HG03095 (cell line): ENCODE measurements at regions not wholly inside any gene's neighbourhood (a gene's known extent, or its start where the extent isn't known, plus 50 kb on each side); places are given as distances from the start of the nearest gene placed in this dataset.

Experiments
- ATAC-seq: cut with Tn5 transposase; IDR thresholded peaks from one replicate; pipeline ENCODE4 v1.9.1; 2021; ENCODE audit warnings: moderate library complexity; ENCODE audit not compliant: unreplicated experiment

DNA sequence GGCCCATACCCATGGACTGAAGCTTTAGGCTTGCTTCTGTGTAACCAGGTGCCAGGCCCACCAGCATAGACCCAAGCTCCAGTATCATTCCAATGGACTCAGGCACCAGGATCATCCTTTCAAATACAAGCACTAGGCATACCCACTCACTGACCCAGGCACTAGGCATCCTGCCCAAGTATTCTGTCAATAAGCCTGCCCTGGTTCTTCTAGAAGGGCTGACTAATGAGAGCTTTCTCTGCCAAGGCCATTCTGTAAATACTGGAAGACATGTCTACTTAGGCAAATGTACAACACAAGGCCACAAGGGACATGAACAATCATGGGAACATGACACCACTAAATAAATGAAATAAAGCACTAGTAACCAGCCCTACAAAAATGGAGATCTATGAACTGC is 352.2 kb downstream of the FSCB start:
- ATAC-seq = no peak

DNA sequence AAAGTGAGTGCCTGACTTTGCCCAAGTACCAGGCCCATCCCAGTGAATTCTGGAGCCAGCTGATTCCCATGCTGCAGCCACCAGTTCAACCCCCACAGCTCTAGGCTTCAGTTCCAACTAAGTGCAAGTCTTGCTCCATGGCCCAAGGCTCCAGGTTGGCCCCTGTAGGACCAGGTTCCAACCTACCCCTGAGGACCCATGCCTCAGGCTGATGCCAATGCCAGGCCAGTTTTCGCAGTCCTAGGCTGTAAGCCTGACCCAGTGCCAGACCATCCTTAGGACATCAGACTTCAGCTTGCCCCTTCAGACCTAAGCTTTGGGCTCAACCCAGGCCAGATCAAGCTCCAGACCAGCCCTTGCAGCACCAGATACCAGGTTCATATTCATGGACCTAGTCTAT is 352.6 kb downstream of the FSCB start:
- no peak for ATAC-seq

DNA sequence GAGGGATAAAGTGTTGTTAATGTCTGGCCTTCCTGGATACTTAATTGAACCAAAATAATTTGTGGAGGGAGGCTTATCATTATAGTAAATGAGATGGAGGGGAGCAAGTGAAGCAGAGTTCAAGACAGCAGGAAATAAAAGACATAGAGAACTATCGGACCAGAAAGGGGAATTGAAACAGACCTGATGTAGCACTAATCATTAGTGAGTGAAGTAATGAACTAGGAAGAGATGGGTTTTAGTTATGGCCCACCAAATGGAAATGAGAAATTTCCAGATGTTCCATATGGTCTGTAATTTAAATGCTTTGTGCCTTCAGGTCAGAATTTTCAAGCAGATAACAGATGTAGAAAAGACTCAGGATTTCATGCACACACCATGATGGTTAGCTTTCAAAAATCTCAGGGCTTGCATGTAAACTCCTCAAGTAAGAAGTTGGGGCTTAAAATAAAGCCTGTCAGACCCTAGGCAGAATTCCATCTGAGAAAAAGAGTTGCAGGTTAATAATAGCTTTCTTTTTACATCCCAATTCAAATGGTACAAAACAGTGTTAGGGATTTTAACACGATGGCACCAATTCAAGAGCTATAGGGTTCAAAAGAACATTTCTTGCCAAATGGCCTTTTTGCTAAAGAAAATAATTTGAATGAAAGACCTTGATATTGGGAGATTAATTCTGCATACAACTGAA is 355.8 kb downstream of the FSCB start:
- no peak for ATAC-seq

DNA sequence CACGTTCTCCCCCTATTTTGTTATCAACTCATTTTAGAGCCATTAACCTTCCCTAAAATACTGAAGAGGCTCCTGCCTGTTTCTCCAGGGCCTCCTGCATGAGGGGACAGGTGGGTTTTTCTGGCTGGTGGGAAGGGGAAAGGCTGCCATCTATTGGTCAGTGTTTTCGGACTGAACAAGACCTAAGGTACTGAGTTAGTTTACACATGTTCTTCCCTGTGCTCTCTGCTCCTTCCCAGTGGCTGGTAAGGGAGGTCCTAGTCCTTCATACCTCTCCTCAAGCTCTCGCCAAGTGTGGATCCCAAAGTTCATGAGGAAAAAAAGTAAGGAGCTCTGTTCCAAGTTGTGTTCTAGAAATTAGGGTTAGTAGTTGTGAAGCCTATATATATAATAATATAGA is 357.5 kb downstream of the FSCB start:
- ATAC-seq = no peak

DNA sequence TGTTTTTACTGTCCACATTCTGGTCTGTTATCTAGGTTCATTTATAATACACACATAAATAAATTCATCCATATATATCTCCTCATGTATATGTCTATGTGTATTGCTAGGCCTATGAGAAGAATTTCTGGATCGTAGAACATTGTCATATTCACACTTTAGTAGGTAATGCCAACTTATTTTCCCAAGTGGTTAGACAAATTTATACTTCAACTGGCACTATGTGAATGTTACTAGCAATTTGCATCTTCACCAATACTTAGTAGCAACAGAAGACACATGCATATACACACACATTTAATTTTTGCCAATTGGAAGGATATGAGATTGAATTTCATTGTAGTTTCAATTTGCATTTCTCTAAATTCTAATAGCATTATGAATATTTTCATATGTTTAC is 365.1 kb downstream of the FSCB start:
- no peak for ATAC-seq

DNA sequence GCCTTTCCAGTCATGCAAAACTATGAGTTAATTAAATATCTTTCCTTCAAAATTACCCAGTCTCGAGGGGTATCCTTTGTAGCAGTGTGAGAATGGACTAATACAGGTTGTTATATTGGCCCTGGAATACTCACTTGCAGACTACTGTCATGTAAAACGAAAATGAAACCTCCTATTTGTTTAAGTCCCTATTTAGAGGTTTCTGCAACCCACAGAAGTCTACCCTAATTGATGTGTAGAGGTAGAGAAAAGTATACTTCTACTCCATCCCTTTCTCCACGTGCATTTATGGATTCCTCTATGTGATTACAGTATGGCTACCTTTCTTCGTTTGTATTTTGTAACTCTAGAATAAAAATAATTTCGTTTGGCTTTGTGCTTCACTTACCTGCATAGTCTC is 371.1 kb downstream of the FSCB start:
- no peak for ATAC-seq

DNA sequence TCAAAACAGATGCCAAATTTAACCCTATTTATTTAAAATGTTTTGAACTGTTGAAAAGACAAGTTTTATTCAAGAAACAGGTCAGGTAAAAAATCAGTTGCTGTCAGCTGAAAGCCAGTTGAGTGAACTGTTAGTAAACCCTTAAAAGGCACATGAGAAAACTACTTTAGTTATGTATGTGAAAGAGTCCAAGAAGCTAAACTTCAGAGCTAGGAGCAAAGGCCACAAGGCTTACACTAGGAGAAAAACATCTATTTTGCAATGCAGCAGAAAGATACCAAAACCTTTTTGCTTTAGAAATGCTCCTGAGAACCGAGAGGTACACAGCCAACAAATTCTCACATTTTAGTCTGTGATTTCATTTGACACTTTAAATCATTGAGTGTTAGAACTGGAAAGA is 375.2 kb downstream of the FSCB start:
- ATAC-seq = no peak

DNA sequence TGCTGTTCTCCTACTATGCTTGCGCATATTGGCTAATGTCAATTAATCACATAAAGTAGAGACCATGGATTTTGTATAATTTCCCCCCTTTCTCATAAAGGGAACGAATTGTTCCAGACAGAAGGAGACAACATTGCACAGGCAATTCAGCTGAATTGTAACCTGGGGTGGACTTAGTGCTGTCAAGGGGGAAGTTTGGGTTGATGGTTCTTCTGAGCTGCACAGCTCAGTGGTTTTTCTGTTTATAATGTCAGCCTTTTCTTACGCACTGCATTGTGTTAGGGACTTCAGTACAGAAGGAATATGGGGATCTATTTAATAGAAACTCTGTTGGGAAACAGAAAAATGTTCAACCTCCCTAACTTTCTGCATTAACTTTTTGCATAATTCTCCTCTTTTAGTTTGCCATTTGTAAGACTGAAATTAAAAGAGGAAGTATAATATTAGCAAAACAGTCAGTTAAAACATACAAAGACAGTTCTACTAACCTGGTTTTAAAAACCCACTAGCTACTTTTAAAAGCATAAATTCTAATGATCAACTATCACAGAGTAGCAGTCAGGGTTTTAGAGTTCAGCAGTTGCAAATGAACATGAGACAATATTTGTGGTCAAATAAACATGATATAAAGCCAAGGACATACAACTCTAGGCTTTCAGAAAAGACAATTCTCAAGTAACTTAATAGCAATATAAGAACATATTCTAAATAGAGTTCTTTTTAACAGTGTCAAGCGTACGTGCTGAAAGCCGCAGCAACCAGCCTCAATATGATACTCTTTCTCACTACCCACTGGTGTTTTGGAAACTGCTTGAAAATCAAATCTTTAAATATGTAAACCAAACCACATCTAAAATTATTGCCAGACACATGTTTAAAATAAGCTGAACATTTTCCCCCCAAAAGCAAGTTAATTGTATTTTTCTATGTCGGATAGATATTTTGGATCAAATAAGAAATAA is 393.0 kb downstream of the FSCB start:
- ATAC-seq = no peak

DNA sequence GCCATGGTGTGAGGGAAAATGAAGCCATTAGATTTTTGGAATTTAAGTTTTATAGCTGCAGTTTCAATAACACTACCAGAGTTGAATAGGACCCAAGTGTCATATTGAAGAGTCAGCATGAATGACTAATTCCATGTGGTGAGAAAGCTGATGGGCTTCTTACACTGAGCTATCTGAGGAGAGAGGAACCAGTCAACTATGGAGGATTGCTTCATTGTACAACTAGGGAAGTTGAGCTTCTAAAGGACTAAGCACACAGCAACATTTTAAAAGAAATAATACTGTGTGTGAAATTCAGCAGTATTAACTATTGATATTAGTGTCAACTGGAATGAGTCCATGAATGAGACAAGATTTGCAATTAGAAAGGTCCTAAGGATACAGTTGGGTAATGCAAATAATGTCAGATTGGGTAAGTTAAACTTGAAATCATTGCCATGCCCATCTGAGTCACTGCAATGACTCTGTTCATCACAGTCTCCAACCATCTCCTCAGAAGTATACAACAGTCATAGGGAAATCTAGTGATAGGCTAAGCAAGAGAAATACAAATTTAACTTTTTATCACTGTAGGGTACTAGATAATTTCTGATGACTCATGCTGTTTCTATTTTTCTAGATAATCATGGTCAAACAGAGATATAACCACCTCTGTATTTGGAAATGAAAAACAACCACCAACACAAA is 394.2 kb downstream of the FSCB start:
- ATAC-seq = no peak

DNA sequence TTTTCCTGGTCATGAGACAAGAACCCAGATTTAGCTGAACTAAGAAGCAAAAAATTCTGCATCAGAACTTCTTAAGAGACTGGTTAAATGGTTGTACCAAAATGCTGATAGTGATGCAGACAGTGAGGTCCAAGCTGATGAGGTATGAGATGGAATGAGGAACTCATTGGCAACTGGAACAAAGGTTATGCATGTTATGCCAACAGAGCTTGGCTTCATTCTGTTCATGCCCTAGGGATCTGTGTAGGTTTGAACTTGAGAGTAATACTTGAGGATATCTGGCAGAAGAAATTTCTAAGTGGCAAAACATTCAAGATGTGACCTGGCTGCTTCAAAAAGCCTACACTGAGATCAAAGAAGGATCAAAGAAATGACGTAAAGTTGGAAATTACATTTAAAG is 398.0 kb downstream of the FSCB start:
- ATAC-seq = no peak

DNA sequence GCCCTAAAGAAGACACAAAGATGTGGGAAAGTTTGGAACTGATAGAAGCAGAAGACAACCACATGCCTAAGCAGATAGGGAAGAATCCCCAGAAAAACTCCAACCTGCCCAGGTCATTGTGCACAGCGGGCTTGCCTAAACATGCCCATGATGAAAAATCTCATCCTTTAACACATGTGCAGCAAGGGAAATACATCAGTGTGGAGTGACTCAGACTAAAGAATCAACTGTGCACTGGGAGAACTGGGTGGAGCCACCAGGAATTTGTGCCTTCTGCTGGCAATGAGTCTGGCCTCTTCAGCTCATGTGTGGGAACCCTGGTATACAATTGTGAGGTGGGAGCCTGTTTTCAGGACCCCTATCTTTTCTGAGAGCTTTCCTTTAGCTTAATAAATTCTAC is 398.5 kb downstream of the FSCB start:
- no peak for ATAC-seq

DNA sequence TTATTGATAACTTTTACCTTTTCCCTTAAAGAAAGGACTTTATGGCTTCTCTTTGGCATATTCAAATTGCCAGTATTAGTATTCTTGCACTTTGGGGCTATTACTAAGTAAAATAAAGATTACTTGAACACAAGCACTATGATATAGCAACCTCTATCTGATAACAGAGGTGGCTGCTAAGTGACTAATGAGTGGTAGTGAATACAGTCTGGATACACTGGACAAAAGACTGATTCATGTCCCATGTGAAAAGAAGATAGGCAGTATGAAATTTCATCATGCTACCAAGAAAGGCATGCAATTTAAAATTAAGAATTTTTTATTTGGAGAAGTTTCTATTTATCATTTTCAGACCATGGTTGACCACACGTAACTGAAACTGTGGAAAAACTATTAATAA is 399.9 kb downstream of the FSCB start:
- no peak for ATAC-seq

DNA sequence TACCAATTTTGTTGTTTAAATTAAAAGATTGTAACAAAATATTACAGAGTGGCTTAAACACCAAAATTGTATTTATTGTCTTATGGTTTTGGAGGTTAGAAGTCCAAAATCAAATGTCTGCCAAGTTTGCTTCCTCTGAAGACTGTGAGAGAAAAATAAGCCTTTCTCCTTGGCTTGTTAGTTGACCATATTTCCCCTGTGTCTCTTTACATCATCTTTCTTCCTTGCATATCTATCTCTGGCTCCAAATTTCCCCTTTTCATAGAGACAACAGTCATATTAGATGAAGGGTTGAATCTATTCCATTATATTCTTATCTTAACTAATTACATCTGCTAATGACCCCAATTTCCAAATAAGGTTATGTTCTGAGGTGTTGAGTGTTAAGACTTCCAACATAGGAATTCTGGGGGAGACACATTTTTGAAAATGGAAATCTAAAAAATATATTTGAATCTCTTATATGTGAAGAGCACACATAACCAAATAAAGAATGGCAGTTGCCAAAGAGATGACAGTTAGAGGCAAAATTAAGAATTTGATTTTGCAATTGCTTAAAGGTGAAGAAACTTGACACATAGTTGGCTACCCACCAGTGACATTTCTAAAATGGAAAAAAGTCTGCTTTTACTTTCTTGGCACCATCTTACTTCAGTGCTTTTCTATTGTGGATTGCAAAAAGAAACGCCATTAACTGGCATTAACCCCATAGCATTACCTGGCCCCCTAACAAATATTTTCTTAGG is 407.2 kb downstream of the FSCB start:
- no peak for ATAC-seq

DNA sequence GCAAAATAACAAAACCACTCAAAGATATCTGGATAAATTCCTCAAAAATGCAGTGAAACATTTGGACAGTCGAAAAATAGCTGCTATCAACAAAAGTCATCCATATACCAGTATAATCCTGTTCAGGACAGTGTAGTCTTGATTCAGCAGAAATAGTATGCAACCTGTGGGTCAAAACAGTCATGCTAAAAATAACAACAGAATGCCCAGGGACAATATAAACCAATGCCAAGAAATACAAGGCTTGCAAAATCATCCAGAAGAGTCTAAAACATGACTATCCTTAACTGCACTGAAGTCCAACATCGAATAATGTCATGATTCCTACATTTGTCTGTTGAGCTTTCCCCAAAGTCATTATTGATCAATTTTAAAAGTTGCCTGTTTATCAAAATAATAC is 425.9 kb downstream of the FSCB start:
- ATAC-seq = no peak

DNA sequence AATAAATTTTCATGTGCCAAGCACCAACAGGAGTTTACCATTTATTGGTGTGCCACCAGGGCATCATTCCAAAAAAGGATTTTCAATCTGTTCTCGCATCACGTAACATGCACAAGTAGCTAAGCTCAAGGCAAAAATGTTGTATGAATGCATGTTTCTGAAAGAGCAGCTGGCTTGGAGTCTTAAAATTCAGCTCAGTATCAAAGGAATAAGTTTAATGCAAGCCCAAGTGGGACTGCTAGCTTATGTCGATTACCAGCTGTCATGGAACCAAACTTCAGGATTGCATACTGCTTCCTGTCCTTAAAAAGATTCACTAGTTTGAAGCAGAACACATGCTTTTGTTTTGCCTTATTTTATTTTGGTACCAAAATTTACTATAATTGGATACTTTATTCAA is 437.0 kb downstream of the FSCB start:
- no peak for ATAC-seq

DNA sequence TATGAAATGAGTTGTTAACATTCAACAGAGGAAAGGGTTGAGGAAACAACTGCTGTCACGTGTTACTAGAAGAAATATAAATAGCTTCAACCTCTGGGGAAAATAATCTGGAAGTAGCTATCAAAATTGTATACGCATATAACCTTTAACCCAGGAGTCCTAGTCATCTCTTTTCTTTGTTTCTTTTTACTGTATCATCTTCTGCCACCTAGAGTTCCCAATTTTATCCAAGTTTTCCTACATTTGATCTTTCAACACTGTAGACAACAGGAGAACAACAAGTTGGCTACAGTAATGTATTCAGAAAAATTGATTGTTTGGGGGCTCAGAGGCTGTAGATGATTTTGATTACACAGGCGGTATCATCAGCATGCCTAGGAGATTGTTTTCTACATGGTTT is 453.7 kb downstream of the FSCB start:
- no peak for ATAC-seq

DNA sequence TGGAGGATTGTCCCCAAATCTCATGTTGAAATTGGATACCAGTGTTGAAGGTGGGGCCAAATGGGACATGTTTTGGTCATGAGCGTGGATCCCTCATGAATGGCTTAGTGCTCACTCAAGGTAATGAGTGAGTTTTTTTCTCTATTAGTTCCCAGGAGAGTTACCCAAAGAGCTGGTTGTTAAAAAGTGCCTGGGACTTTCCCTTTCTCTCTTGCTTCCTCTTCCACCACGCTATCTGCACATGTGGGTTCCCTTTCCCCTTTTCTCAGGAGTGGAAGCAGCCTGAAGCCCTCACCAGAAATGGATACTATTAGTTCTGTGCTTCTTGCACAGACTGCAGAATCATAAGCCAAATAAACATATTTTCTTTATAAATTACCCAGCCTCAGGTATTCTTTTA is 465.4 kb downstream of the FSCB start:
- no peak for ATAC-seq

DNA sequence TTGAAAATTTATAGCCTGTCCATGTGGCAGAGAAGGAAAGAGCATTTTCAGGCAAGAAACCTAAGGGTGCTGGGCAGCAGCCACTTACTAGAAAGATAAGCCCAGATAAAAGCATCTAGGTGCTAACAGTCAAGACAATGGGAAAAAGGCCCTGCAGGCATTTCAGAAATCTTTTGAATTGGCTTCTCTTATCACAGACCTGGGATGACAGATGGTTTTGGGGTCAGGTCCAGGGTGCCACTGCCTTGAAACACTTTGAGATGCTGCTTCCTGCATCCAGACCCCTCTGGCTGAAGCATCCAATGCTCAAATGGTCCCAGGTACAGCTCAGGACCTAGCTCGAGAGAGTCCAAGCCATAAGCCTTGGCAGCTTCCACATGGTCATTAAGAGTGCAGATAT is 466.5 kb downstream of the FSCB start:
- no peak for ATAC-seq

DNA sequence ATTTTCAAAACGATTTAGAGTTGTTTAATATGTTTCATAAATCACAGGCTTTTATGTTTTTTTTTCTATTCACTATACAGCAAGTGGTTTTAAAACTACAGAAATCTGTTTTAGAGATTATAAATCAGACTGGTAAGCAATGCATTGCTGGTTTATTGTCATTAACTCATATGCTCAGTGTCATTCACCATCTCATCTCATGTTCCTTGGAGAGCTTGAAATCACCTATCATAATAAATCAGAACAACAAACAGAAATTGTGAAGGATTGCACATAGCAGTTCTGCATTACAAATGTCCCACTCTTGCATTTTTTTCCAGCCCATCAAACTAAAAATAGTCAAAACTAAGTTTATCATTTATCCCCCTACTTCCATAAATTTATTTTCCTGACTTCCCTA is 470.8 kb downstream of the FSCB start:
- no peak for ATAC-seq

DNA sequence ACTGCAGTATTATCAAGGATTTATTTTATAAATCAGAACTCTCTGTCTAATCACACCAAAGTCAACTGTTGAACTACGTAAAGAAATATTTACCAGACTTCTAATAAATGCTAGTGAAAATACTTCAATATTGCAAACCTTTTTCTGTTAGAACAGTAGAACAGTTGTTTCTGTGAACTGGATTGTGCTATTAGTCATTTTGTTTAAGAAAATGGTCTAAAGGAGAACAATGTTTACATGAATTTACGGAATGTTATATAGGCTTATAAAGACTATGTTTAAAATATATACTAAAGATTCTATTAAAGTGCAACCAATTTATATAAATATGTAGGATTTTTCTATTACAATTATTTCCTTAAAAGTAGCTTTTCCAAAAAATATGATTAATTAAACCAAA is 471.4 kb downstream of the FSCB start:
- ATAC-seq = no peak

DNA sequence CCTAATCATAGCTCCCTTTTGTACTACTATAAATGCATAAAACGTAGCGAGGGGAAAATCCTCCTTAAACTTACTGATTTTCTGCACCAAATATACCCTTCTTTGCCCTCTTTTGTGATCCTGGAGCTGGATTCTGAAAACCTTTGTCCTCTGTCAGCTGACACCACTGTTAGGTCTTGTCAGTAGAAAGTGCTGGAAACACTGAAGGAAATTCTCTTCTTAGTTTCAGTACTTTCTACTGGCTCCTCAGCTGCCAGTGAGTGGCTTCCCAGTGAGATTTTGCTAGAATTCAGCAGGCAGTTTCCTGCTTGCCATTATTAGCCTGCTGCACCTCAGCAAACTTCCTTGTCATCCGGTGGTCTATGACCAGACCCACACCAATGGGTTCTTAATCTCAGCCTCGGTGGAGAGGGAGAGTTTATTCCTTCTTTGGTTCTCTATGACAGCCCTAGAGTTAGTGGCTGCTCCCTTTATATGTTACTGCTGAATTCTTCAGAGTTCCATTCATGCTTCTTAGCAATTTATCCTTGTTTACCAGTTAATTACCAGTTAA is 476.2 kb downstream of the FSCB start:
- no peak for ATAC-seq
